Neural progenitor cell (in vitro differentiated cells): ENCODE measurements at regions not wholly inside any gene's neighbourhood (a gene's known extent, or its start where the extent isn't known, plus 50 kb on each side); places are given as distances from the start of the nearest gene placed in this dataset.
"Not testable (repeated sequence)": the region's sequence is repeated elsewhere in the genome, so short reads cannot be mapped to it uniquely, and the experiment has no call there.

Source experiments
- EZH2 ChIP-seq: fragments of 200-600 bp; sonication (generic); IDR thresholded peaks from 2 replicates; pipeline ENCODE4 v1.6.1; 2017; ENCODE audit warnings: antibody characterized with exemption, mild to moderate bottlenecking, moderate library complexity
- EZH2phosphoT487 ChIP-seq: fragments of 200-600 bp; sonication (generic); IDR thresholded peaks from 2 replicates; pipeline ENCODE4 v1.6.1; 2017; ENCODE audit warnings: antibody characterized with exemption
- TF ChIP-seq, protein P1 (sequence below): fragments of 200-600 bp; sonication (generic); IDR thresholded peaks from 2 replicates; pipeline ENCODE4 v1.5.1; 2017; ENCODE audit warnings: antibody characterized with exemption, mild to moderate bottlenecking

DNA sequence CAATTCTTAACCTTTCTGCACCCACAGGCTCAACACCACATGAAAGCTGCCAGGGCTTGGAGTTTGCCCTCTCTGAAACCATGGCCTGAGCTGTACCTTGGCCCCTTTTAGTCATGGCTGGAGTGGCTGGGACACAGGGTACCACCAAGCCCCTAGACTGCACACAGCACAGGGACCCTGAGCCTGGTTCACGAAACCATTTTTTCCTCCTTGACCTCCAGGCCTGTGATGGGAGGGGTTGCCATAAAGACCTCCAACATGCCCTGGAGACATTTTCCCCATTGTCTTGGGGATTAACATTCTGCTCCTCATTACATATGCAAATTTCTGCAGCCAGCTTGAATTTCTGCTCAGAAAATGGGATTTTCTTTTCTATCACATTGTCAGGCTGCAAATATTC lies 113.4 kb downstream of the XPNPEP1 start:
- not testable (repeated sequence) for TF ChIP-seq EZH2, EZH2phosphoT487
- TF ChIP-seq, protein P1, sequence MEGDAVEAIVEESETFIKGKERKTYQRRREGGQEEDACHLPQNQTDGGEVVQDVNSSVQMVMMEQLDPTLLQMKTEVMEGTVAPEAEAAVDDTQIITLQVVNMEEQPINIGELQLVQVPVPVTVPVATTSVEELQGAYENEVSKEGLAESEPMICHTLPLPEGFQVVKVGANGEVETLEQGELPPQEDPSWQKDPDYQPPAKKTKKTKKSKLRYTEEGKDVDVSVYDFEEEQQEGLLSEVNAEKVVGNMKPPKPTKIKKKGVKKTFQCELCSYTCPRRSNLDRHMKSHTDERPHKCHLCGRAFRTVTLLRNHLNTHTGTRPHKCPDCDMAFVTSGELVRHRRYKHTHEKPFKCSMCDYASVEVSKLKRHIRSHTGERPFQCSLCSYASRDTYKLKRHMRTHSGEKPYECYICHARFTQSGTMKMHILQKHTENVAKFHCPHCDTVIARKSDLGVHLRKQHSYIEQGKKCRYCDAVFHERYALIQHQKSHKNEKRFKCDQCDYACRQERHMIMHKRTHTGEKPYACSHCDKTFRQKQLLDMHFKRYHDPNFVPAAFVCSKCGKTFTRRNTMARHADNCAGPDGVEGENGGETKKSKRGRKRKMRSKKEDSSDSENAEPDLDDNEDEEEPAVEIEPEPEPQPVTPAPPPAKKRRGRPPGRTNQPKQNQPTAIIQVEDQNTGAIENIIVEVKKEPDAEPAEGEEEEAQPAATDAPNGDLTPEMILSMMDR, result not testable (repeated sequence)
